PFSK-1 (cell line): ENCODE measurements at regions not wholly inside any gene's neighbourhood (a gene's known extent, or its start where the extent isn't known, plus 50 kb on each side); places are given as distances from the start of the nearest gene placed in this dataset.

Experiments used
- FOXP2 ChIP-seq: optimal IDR thresholded peaks from 2 replicates; pipeline ENCODE3; 2011; ENCODE audit warnings: borderline replicate concordance, control low read depth, inconsistent platforms; ENCODE audit not compliant: insufficient read depth; ENCODE audit errors: extremely low read length, extremely low read depth
- POLR2AphosphoS5 ChIP-seq: IDR thresholded peaks from 2 replicates; pipeline ENCODE4 v1.6.1; 2012; ENCODE audit warnings: low read depth, mild to moderate bottlenecking, control low read depth, low read length, moderate library complexity
- SIN3A ChIP-seq: IDR thresholded peaks from 2 replicates; pipeline ENCODE4 v1.6.1; 2012; ENCODE audit warnings: mild to moderate bottlenecking, low read length, moderate library complexity, borderline replicate concordance; ENCODE audit not compliant: insufficient read depth
- TAF1 ChIP-seq: IDR thresholded peaks from 2 replicates; pipeline ENCODE4 v1.6.1; 2012; ENCODE audit warnings: low read length, control low read depth, borderline replicate concordance; ENCODE audit not compliant: insufficient read depth
- TF ChIP-seq, protein P1 (sequence below), 2 experiments: IDR thresholded peaks; 2 replicates each; pipeline versions ENCODE4 v1.6.1 to v1.8.0; 2011 to 2012; ENCODE audit warnings: low read depth in 2 of 2, low read length in 2 of 2, control low read depth in 1 of 2, inconsistent platforms in 1 of 2, mild to moderate bottlenecking in 1 of 2, moderate library complexity in 1 of 2; ENCODE audit not compliant: insufficient read depth in 1 of 2

DNA sequence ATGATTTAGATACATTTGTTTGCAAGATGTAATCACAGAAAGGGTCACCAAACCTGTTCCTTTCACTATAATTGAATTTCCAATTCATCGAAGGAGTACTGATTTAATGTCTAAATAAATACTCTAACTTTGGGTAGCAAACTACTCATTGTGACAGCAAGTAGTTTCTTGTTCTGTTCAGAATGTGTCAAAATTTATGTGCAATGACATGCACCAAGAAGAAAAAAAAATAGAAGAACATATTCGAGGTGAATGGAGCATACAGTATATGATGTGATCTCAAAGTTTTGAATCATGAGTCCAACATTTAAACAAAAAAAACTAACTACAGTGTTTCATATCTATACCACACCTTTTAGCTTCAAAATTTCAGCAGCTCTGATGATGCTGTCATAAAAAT is 583.6 kb upstream of the MMS22L start:
- TF ChIP-seq POLR2AphosphoS5 (no peak), SIN3A (no peak), FOXP2 (no peak), TAF1 (no peak)
- TF ChIP-seq, protein P1, sequence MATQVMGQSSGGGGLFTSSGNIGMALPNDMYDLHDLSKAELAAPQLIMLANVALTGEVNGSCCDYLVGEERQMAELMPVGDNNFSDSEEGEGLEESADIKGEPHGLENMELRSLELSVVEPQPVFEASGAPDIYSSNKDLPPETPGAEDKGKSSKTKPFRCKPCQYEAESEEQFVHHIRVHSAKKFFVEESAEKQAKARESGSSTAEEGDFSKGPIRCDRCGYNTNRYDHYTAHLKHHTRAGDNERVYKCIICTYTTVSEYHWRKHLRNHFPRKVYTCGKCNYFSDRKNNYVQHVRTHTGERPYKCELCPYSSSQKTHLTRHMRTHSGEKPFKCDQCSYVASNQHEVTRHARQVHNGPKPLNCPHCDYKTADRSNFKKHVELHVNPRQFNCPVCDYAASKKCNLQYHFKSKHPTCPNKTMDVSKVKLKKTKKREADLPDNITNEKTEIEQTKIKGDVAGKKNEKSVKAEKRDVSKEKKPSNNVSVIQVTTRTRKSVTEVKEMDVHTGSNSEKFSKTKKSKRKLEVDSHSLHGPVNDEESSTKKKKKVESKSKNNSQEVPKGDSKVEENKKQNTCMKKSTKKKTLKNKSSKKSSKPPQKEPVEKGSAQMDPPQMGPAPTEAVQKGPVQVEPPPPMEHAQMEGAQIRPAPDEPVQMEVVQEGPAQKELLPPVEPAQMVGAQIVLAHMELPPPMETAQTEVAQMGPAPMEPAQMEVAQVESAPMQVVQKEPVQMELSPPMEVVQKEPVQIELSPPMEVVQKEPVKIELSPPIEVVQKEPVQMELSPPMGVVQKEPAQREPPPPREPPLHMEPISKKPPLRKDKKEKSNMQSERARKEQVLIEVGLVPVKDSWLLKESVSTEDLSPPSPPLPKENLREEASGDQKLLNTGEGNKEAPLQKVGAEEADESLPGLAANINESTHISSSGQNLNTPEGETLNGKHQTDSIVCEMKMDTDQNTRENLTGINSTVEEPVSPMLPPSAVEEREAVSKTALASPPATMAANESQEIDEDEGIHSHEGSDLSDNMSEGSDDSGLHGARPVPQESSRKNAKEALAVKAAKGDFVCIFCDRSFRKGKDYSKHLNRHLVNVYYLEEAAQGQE (IDR thresholded peaks at IDR 0.05; ENCODE audit: insufficient read depth in 1 of 2, low read depth in 2 of 2, low read length in 2 of 2), result no peak

DNA sequence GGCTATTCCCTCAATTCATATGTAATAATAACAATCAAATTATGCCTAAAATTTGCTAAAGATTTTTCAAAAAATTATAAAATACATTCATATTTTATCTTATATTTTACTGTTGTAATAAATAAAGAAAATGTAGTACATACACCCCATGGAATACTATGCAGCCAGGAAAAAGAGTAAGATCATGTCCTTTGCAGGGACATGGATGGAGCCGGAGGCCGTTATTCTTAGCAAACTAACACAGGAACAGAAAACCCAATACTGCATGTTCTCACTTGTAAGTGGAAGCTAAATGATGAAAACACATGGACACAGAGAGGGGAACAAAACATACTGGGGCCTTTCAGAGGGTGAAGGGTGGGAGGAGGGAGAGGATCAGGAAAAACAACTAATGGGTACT is 584.2 kb upstream of the MMS22L start:
- TF ChIP-seq TAF1, result no peak
- TF ChIP-seq, protein P1 (IDR thresholded peaks at IDR 0.05; ENCODE audit: insufficient read depth in 1 of 2, low read depth in 2 of 2, low read length in 2 of 2), result no peak
- TF ChIP-seq FOXP2, result no peak
- TF ChIP-seq POLR2AphosphoS5, result no peak
- no peak for TF ChIP-seq SIN3A

DNA sequence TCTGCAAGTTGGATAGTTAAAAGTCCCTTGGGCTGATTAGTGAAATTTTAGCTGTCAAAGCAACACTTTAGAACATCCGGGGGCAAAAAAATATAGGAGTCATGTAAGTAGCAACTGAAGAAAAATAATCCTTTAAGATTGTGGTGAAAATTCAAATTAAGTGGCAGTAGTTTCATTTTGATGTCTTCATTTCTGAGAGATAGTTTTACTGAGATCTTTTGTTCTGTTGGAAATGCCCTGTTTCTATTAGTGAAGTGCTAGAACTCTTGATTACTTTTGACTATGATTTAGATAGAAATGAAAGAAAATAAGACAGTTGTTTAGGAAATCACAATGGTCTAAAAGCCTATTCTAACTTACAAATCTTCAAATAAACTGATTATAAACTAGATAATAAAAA is 587.3 kb upstream of the MMS22L start:
- TF ChIP-seq FOXP2, result no peak
- TF ChIP-seq, protein P1 (IDR thresholded peaks at IDR 0.05; ENCODE audit: insufficient read depth in 1 of 2, low read depth in 2 of 2, low read length in 2 of 2), result no peak
- TF ChIP-seq TAF1, result no peak
- no peak for TF ChIP-seq SIN3A
- no peak for TF ChIP-seq POLR2AphosphoS5

DNA sequence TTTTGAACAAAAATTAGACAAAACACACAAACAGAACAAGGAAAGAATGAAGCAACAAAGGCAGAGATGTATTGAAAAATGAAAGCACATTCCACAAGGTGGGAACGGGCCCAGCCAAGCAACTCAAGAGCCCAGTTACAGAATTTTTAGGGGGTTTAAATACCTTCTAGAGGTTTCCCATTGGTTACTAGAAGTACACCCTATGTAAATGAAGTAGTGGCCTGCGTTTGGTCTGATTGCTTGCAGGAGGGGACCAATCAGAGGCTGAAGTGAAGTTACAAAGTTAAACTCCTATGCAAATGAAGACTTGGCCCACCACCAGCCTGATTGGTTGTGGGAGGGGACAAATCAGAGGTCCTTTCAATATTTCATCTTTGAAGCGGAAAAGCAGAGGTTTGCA is 593.7 kb upstream of the MMS22L start:
- no peak for TF ChIP-seq SIN3A
- TF ChIP-seq, protein P1 (IDR thresholded peaks at IDR 0.05; ENCODE audit: insufficient read depth in 1 of 2, low read depth in 2 of 2, low read length in 2 of 2), result no peak

DNA sequence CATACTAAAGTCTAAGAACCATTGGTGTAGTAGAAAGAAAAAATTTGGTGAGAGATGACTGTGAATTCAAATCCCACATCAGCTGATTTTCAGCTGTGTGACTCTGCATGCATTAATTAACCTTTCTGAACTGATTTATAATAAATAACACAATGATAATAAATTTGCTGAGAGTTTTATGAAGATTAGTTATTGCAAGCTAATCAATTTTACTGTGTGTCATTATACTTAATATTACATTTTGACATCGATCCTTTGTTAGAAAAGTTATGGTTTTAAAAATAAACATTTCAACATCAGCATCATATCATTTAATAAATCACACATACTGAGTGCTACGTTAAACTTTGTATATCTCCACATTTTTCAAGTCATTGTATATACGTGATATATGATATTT is 599.7 kb upstream of the MMS22L start:
- TF ChIP-seq SIN3A (no peak), FOXP2 (no peak), TAF1 (no peak), POLR2AphosphoS5 (no peak)
- TF ChIP-seq, protein P1 (IDR thresholded peaks at IDR 0.05; ENCODE audit: insufficient read depth in 1 of 2, low read depth in 2 of 2, low read length in 2 of 2), result no peak
